H1 (cell line): ENCODE measurements at regions not wholly inside any gene's neighbourhood (a gene's known extent, or its start where the extent isn't known, plus 50 kb on each side); places are given as distances from the start of the nearest gene placed in this dataset.

Source experiments
- CTCF ChIA-PET: fragments of 300-600 bp; sonication (Branson Sonifier 250); formaldehyde crosslinking; loops from one replicate; lab custom pipeline; 2021; ENCODE audit not compliant: partially characterized antibody; lab: Charles Lee
- POLR2A ChIA-PET: fragments of 300-600 bp; sonication (Branson Sonifier 250); formaldehyde crosslinking; loops from one replicate; lab custom pipeline; 2021; ENCODE audit warnings: inconsistent platforms; ENCODE audit not compliant: partially characterized antibody; lab: Charles Lee
- DNase-seq, 2 experiments: peaks; one replicate each; pipeline versions ENCODE4 v3.0.0 to v3.0.0-alpha.2; 2010 to 2022; ENCODE audit warnings: low spot score in 2 of 2, low read depth in 1 of 2, mixed read lengths in 1 of 2
- FAIRE-seq: peaks from 2 replicates; lab custom pipeline; 2011; peaks lifted over from hg19 to GRCh38; lab: Jason Lieb, UNC
- H2AFZ ChIP-seq: 2 replicates; pipeline ENCODE4 v1.8.1; 2012; ENCODE audit warnings: low read length, inconsistent platforms
- H2AK5ac ChIP-seq: 2 replicates; pipeline ENCODE4 v1.6.1; 2013; ENCODE audit warnings: low read depth, low read length
- H2BK120ac ChIP-seq: replicated peaks from 2 replicates; pipeline ENCODE3; 2013; ENCODE audit warnings: low read depth, low read length, inconsistent platforms
- H2BK12ac ChIP-seq: 2 replicates; pipeline ENCODE4 v1.6.1; 2013; ENCODE audit warnings: low read depth, low read length
- H2BK15ac ChIP-seq: 2 replicates; pipeline ENCODE4 v1.6.1; 2013; ENCODE audit warnings: low read length
- H2BK20ac ChIP-seq: 2 replicates; pipeline ENCODE4 v1.6.1; 2013; ENCODE audit warnings: low read length
- H2BK5ac ChIP-seq: 2 replicates; pipeline ENCODE4 v1.6.1; 2013; ENCODE audit warnings: low read depth, low read length
- H3K14ac ChIP-seq: 2 replicates; pipeline ENCODE4 v1.6.1; 2013; ENCODE audit warnings: inconsistent platforms; ENCODE audit not compliant: insufficient read length
- H3K18ac ChIP-seq: 2 replicates; pipeline ENCODE4 v1.6.1; 2013; ENCODE audit warnings: low read length; ENCODE audit errors: extremely low read depth
- H3K23ac ChIP-seq: 2 replicates; pipeline ENCODE4 v1.6.1; 2013; ENCODE audit warnings: inconsistent platforms; ENCODE audit not compliant: insufficient read length
- H3K23me2 ChIP-seq: 2 replicates; pipeline ENCODE4 v1.6.1; 2013; ENCODE audit warnings: low read depth, low read length
- H3K27ac ChIP-seq: 2 replicates; pipeline ENCODE4 v1.6.1; 2011; ENCODE audit warnings: low read depth, low read length, inconsistent platforms
- H3K27me3 ChIP-seq, 4 experiments: replicated peaks in 1 of 4; 1 replicate in 1 of 4; 2 replicates in 3 of 4; pipeline versions ENCODE4 v1.6.1 to v1.8.1; 2011 to 2013; ENCODE audit warnings: low read length in 3 of 4, mild to moderate bottlenecking in 3 of 4, inconsistent platforms in 2 of 4, mixed read lengths in 2 of 4, moderate library complexity in 1 of 4; ENCODE audit not compliant: control insufficient read depth in 3 of 4, insufficient read depth in 3 of 4; ENCODE audit errors: extremely low read depth in 1 of 4
- H3K36me3 ChIP-seq, 4 experiments: 2 replicates each; pipeline versions ENCODE4 v1.6.1 to v1.8.1; 2011 to 2013; ENCODE audit warnings: mild to moderate bottlenecking in 4 of 4, low read length in 3 of 4, moderate library complexity in 2 of 4, control low read depth in 1 of 4, inconsistent platforms in 1 of 4; ENCODE audit not compliant: insufficient read depth in 4 of 4, control insufficient read depth in 2 of 4
- H3K4ac ChIP-seq: replicated peaks from 2 replicates; pipeline ENCODE3; 2013; ENCODE audit warnings: low read length, low read depth, mixed read lengths, inconsistent platforms; ENCODE audit not compliant: insufficient read length
- H3K4me1 ChIP-seq, 4 experiments: replicated peaks in 1 of 4; 1 replicate in 1 of 4; 2 replicates in 3 of 4; pipeline versions ENCODE4 v1.6.1 to v1.8.1; 2011 to 2013; ENCODE audit warnings: low read length in 3 of 4, inconsistent platforms in 2 of 4, mixed read lengths in 1 of 4; ENCODE audit not compliant: insufficient read depth in 4 of 4, control insufficient read depth in 3 of 4
- H3K4me2 ChIP-seq, 2 experiments: 2 replicates each; pipeline versions ENCODE4 v1.6.1 to v1.8.1; 2011 to 2013; ENCODE audit warnings: low read depth in 2 of 2, low read length in 2 of 2, control low read depth in 1 of 2, inconsistent platforms in 1 of 2, mild to moderate bottlenecking in 1 of 2; ENCODE audit not compliant: insufficient read depth in 1 of 2
- H3K4me3 ChIP-seq, 4 experiments: fragments of 200-600, 300-600 bp in 1 of 4; sonication (generic), shearing (Covaris generic), sonication (Bioruptor Twin) in 1 of 4; 2 replicates each; pipeline versions ENCODE4 v1.5.1 to v1.8.1; 2011 to 2016; ENCODE audit warnings: low read length in 4 of 4, low read depth in 3 of 4, control low read depth in 2 of 4, inconsistent platforms in 2 of 4, mild to moderate bottlenecking in 2 of 4, mixed read lengths in 1 of 4, moderate library complexity in 1 of 4; ENCODE audit not compliant: insufficient read depth in 2 of 4; ENCODE audit errors: extremely low read depth in 1 of 4
- H3K56ac ChIP-seq: replicated peaks from 2 replicates; pipeline ENCODE3; 2013; ENCODE audit warnings: low read depth, mild to moderate bottlenecking, mixed read lengths, low read length, inconsistent platforms; ENCODE audit not compliant: insufficient read length
- H3K79me1 ChIP-seq: 2 replicates; pipeline ENCODE4 v1.6.1; 2013; ENCODE audit warnings: low read depth, low read length, control low read depth
- H3K79me2 ChIP-seq, 2 experiments: 2 replicates each; pipeline versions ENCODE4 v1.6.1 to v1.8.1; 2012 to 2013; ENCODE audit warnings: low read length in 2 of 2, mild to moderate bottlenecking in 2 of 2, inconsistent platforms in 1 of 2; ENCODE audit not compliant: insufficient read depth in 2 of 2, control insufficient read depth in 1 of 2
- H3K9ac ChIP-seq, 4 experiments: replicated peaks in 1 of 4; 1 replicate in 1 of 4; 2 replicates in 3 of 4; pipeline versions ENCODE4 v1.6.1 to v1.8.1; 2011 to 2013; ENCODE audit warnings: low read depth in 3 of 4, low read length in 3 of 4, control low read depth in 2 of 4, mild to moderate bottlenecking in 2 of 4, moderate library complexity in 2 of 4, inconsistent platforms in 1 of 4; ENCODE audit errors: extremely low read depth in 1 of 4
- H3K9me3 ChIP-seq, 2 experiments: 2 replicates each; pipeline versions ENCODE4 v1.6.1 to v1.8.1; 2012 to 2013; ENCODE audit warnings: mild to moderate bottlenecking in 2 of 2, moderate library complexity in 2 of 2, control low read depth in 1 of 2, inconsistent platforms in 1 of 2, low read depth in 1 of 2, low read length in 1 of 2, mixed read lengths in 1 of 2; ENCODE audit not compliant: insufficient read depth in 2 of 2
- H4K20me1 ChIP-seq, 2 experiments: replicated peaks in 1 of 2; 2 replicates each; pipeline versions ENCODE3 to v1.8.1; 2011 to 2013; ENCODE audit warnings: inconsistent platforms in 2 of 2, low read length in 2 of 2, mild to moderate bottlenecking in 1 of 2; ENCODE audit not compliant: insufficient read depth in 2 of 2, control insufficient read depth in 1 of 2
- H4K5ac ChIP-seq: 2 replicates; pipeline ENCODE4 v1.6.1; 2013; ENCODE audit warnings: low read length, low read depth, mixed read lengths, inconsistent platforms; ENCODE audit not compliant: insufficient read length
- H4K8ac ChIP-seq: 2 replicates; pipeline ENCODE4 v1.8.0; 2013; ENCODE audit warnings: mild to moderate bottlenecking, moderate library complexity, low read length, inconsistent platforms; ENCODE audit not compliant: insufficient read depth; ENCODE audit errors: extremely low read depth
- H4K91ac ChIP-seq: replicated peaks from 2 replicates; pipeline ENCODE3; 2013; ENCODE audit warnings: low read length, mixed read lengths, inconsistent platforms; ENCODE audit not compliant: insufficient read length
- EP300 ChIP-seq, 2 experiments: IDR thresholded peaks; 1 replicate in 1 of 2; 2 replicates in 1 of 2; pipeline ENCODE4 v1.6.1; 2011 to 2012; ENCODE audit warnings: low read depth in 2 of 2, low read length in 2 of 2, mild to moderate bottlenecking in 2 of 2, borderline replicate concordance in 1 of 2, inconsistent platforms in 1 of 2, moderate library complexity in 1 of 2
- FOSL1 ChIP-seq: IDR thresholded peaks from 2 replicates; pipeline ENCODE4 v1.6.1; 2011; ENCODE audit warnings: mild to moderate bottlenecking, low read depth, low read length, moderate library complexity; ENCODE audit not compliant: insufficient read depth
- WGBS, 2 experiments: shearing (Covaris generic) in 1 of 2; methylation state at CpG; one replicate each; pipeline versions ENCODE4 v1.1.6 to v1.1.7; 2013 to 2015; ENCODE audit warnings: low lambda C conversion rate in 2 of 2, mixed read lengths in 2 of 2, inconsistent platforms in 1 of 2, low coverage in 1 of 2, missing lambda C conversion rate in 1 of 2; ENCODE audit not compliant: insufficient replicate concordance in 2 of 2, insufficient coverage in 1 of 2, insufficient read length in 1 of 2; ENCODE audit errors: extremely low coverage in 1 of 2, missing lambda C conversion rate in 1 of 2; 5-methylcytosine and 5-hydroxymethylcytosine counted together
- TF ChIP-seq, protein P1 (sequence below): IDR thresholded peaks from 2 replicates; pipeline ENCODE4 v1.6.1; 2012; ENCODE audit warnings: inconsistent platforms
- TF ChIP-seq, protein P2 (sequence below): IDR thresholded peaks from 2 replicates; pipeline ENCODE4 v1.6.1; 2012; ENCODE audit warnings: low read length, inconsistent platforms

DNA sequence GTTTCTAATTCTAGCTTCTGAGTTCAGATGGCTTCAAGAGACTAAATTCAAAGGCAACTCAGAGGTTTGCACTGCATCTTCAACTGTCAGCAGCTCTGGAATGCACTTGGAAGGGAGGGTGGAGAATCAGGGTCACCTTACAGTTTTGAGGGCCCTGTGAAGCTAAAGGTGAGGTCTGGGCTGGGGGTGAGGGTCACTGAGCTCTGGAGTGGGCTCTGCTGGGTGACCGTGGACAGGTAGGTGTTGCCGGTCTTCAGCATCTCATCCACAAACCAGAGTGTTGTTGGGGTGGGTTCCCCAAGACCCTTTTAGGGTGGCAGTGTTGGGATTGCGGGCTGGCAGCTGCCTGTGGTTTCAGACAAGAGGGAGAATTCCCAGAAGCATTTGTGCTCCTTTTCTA is 70.1 kb upstream of the CXCR4 start:
- 0 out of 4 replicates have a peak, but pooled peaks cover 0 to 2% of the 10 kb centered on the region in 2 experiments for H3K9me3 ChIP-seq
- peaks cover 0 to 2% (median 0%) of the 10 kb centered on the region in 4 experiments; a peak in 1 of 7 replicates for H3K4me1 ChIP-seq
- ChIA-PET CTCF (no interaction called here), POLR2A (interaction anchor here (1.8 kb wide), 1 partner anchor 9 kb away, joined by 4 read pairs; no protein-coding TSS in a partner anchor)
- H3K23me2 ChIP-seq: peaks cover 2% of the 10 kb centered on the region; the same call in 1 of the 2 replicates
- no peak overlapping the region for H2AK5ac ChIP-seq
- H3K9ac ChIP-seq: no peak overlapping the region
- no peak overlapping the region for H2BK5ac ChIP-seq
- no peak overlapping the region; the same call in 1 of the 2 replicates for H4K8ac ChIP-seq
- H3K4me2 ChIP-seq: no peak overlapping the region
- no peak overlapping the region for H2BK15ac ChIP-seq
- DNase-seq (no peak), FAIRE-seq (no peak)
- H3K79me2 ChIP-seq: no peaks in the 10 kb centered on the region
- no peak overlapping the region for H3K27ac ChIP-seq
- no peak overlapping the region for H3K4ac ChIP-seq
- no peaks in the 10 kb centered on the region for H4K20me1 ChIP-seq
- H3K23ac ChIP-seq: no peak overlapping the region
- no peak for TF ChIP-seq EP300 (IDR thresholded peaks at IDR 0.05; ENCODE audit: borderline replicate concordance in 1 of 2, low read depth in 2 of 2, low read length in 2 of 2)
- TF ChIP-seq, protein P1, sequence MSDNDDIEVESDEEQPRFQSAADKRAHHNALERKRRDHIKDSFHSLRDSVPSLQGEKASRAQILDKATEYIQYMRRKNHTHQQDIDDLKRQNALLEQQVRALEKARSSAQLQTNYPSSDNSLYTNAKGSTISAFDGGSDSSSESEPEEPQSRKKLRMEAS: no peak
- TF ChIP-seq, protein P2, sequence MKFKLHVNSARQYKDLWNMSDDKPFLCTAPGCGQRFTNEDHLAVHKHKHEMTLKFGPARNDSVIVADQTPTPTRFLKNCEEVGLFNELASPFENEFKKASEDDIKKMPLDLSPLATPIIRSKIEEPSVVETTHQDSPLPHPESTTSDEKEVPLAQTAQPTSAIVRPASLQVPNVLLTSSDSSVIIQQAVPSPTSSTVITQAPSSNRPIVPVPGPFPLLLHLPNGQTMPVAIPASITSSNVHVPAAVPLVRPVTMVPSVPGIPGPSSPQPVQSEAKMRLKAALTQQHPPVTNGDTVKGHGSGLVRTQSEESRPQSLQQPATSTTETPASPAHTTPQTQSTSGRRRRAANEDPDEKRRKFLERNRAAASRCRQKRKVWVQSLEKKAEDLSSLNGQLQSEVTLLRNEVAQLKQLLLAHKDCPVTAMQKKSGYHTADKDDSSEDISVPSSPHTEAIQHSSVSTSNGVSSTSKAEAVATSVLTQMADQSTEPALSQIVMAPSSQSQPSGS: no peak
- TF ChIP-seq FOSL1: no peak
- WGBS, 2 experiments: 94% methylated on average over 3 of the region's 3 CpGs; no CpG with 5 or more reads in 1 of the 2 experiments
- no peaks in the 10 kb centered on the region for H3K27me3 ChIP-seq
- no peak overlapping the region for H4K91ac ChIP-seq
- no peak overlapping the region for H2AFZ ChIP-seq
- no peak overlapping the region for H4K5ac ChIP-seq
- no peak overlapping the region for H3K56ac ChIP-seq
- H3K14ac ChIP-seq: no peak overlapping the region
- H2BK120ac ChIP-seq: no peak overlapping the region
- no peaks in the 10 kb centered on the region for H3K36me3 ChIP-seq
- no peak overlapping the region for H2BK20ac ChIP-seq
- H3K79me1 ChIP-seq: no peaks in the 10 kb centered on the region
- H3K4me3 ChIP-seq: no peak overlapping the region
- no peak overlapping the region for H3K18ac ChIP-seq
- H2BK12ac ChIP-seq: no peak overlapping the region
